ENCODE measurements at regions not wholly inside any gene's neighbourhood (a gene's known extent, or its start where the extent isn't known, plus 50 kb on each side); places are given as distances from the start of the nearest gene placed in this dataset.

DNA sequence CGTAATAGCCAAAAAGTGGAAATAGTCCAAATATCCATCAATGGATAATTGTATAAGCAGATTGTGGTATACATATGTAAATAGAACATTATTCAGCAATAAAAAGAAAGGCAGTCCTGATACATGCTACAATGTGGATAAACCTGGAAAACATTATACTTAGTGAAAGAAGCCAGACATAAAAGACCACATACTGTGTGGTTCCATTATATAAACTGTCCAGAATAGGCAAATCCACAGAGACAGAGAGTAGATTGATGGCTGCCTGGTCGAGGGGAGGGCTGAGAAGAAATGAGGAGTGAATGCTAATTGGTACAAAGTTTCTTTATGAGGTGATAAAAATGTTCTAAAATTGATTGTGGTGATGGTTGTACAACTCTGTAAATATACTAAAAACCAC lies 397.4 kb upstream of the RPS6KA3 start:
- intact Hi-C loops (cut with DNase I) = no loop called here
- no peak for DNase-seq (ENCODE audit: missing footprints)
- no peak for ATAC-seq

DNA sequence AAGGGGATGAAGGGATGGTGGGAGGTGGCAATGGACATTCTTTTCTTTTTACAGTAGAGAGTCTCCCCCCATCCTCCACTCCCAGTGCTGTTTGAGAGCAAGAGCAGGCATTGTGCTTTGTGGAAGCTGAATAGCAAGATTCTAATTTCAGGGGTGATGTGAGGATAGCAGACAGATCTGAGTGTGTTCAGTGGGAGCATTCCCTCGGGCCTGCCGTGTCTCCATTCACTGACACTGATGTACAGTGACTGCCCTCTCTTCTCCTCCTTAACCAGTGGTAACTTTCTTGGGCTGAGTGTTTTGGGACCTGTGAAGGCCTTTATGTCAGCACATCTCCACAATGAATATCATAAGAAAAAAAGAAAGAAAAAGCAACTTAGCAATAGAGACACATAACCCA lies 396.6 kb upstream of the RPS6KA3 start:
- no peak for ATAC-seq
- intact Hi-C loops (cut with DNase I) = no loop called here
- no peak for DNase-seq (ENCODE audit: missing footprints)

DNA sequence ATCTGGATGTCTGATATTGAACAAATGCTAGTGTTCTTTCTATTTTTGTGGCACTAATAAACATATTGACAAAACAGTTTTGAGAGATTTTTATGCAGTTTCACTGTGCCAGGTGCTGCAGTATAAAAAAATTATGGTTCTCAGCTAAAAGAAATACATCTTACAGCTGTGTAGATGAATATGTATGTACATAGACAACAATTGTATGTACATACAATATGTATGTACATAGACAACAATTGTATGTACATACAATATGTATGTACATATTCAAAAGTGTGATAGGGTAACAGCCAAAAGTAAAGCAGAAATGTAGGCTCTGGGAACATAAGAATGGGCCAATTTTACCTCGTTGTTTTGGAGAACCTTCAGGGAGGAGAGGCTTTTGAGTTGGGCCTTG lies 390.0 kb upstream of the RPS6KA3 start:
- intact Hi-C loops (cut with DNase I) = no loop called here
- ATAC-seq = no peak
- no peak for DNase-seq (ENCODE audit: missing footprints)

DNA sequence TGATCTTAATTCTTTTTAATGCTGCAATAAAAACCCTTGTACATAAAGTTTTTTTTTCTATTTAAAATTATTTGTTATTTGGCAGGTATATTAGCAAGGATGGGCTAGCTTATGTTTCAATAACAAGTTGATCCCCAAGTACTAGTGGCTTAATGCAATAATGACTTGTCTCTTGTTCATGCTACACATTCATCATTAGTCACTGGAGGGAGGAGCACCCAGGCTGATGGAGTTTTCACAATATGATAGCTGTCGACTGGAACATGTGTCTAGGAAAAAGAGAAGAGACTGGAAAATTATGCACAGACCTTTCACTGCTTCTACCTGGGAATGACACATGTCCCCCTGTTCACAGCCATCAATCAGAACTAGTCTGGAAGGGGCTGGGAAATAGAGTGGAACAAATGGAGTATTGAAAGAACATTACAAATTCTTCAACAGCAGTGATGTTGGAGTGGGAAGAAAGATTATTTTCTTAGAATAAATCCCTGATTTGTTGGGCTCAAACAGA lies 387.9 kb upstream of the RPS6KA3 start:
- intact Hi-C loops (cut with DNase I) = no loop called here
- ATAC-seq (no peak), DNase-seq (ENCODE audit: missing footprints) (no peak)

DNA sequence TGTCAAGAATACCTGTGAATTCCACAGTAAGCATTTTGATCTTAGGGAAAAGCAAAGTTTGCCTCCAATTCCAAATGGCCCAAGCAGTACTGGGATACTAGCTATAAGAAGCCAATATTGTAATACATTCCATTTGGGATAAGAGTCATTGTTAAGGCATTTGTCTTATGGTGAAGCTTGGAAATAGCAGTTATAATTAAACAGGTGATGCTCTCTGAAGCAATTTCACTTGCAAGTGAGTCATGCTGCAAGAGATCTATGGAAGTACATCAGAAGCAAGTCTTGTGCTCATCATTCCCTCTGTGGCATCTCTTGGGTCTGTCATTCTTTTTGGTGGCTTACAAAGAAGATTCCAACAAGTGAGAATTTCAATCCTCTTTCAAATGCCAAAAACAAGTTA lies 386.4 kb upstream of the RPS6KA3 start:
- DNase-seq (ENCODE audit: missing footprints) (no peak), ATAC-seq (no peak)
- intact Hi-C loops (cut with DNase I) = no loop called here

DNA sequence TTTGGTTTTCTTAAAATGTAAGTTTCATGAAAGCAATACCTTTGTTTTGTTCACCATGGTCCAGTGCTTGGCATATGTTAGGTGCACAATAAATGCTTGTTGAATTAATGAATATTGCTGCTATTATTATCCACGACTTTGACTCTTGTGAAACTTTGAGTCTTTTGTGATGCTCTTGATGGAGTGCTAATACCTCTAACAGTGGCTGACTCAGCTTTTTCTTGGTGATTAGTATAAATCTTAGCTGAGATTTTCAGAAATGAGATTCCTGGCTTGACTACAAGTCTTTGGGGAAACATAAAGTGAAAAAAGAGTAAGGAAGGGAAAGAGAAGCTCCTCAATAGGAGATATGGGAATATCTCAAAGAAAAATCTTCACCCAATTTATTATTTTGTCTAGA lies 375.2 kb upstream of the RPS6KA3 start:
- DNase-seq (ENCODE audit: missing footprints) = no peak
- no peak for ATAC-seq
- intact Hi-C loops (cut with DNase I) = no loop called here

DNA sequence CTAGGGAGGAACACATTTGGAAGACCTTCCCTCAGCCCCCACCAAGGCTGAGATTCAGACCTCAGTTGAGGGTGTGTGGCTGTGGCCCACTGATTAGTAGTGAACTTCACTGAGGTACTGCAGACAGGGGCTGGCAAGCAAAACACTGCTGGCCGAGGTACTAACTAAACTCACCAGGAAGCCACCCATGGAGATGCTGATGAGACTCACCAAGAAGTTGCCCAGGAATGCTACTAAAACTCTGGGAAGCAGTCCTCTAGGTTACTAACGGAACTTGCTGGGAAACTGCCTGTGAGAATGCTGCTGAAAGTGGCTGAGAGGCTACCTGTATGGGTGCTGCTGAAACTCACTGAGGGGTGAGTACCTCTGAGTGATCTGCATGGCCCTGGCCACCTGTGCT lies 372.4 kb upstream of the RPS6KA3 start:
- no peak for DNase-seq (ENCODE audit: missing footprints)
- intact Hi-C loops (cut with DNase I) = no loop called here
- no peak for ATAC-seq

DNA sequence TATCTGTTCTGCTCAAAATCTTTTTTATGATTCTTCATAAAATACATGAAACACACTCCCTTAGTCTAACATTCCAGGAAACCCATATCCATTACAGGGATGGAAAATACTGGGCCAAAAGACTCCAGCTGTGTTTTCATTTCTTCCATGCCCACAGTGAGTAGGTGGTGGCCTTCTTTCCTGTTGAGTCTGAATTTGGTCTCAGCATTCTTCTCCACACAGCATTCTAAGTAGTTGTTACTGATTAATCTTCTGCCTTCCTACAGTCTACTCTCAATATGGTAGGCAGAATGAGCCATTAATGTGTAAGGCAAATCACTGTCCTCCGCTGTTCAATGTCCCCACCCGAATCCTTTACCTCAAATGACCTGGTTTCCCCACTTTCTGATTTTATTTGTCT lies 370.6 kb upstream of the RPS6KA3 start:
- ATAC-seq (no peak), DNase-seq (ENCODE audit: missing footprints) (no peak)
- intact Hi-C loops (cut with DNase I) = no loop called here

DNA sequence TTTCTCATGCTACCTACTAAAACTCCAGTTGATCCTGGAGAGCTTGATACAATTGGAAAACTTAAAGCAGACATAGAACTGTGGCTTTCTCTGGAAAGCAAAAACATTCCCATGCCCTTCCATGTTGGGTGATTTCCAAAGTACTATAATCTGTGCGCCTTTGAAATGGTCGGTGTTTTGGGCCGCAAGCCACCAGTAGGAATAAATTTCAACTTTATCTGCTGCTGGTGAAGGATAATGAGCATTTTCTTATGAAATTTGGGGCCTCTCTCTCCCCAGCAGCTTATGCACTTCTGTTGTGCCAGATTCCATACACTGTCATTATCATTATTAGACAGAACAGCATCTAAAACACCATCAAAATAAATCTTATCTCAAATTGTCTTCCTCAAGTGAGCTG lies 366.7 kb upstream of the RPS6KA3 start:
- no peak for ATAC-seq

DNA sequence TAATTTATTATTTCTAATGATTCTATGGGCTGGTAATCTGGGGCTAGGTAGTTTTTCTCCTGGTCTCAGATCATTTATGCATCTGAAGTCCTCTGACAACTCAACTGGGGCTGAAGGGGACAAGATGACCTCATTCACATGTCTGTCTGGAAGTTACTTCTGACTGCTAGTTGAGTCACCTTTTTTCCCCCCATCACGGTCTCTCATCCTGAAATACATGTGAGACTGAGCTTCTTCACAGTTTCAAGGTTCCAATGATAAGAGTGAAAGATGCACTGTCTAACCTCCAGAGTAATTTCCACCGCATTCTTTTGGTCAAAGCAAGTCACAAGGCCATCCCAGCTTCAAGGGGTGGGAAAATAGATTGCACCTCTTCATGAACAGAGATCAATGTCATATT lies 356.7 kb upstream of the RPS6KA3 start:
- intact Hi-C loops (cut with DNase I) = no loop called here
- no peak for DNase-seq (ENCODE audit: missing footprints)
- no peak for ATAC-seq

More for the DNA sequence above, 366.7 kb upstream of the RPS6KA3 start:
- DNase-seq (ENCODE audit: missing footprints) = no peak
- intact Hi-C loops (cut with DNase I) = no loop called here

DNA sequence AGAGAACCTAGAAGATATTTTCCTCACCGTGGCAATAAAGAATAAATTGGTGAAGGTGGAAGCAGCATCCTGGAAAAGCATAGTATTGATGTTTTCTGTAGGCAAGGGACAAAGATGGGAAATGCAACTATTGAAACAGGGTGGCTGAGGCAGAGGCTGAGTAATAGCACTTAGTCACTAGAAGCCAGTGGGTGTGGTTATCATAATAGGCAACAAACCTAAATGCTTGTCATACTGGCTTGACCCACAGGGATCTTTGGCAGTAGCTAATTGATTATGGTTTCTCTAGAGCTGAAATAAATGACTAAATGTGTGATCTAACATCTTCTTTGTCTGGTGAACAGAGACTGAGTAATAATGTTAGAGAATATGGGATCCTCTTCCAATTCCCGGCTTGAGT lies 353.6 kb upstream of the RPS6KA3 start:
- no peak for DNase-seq (ENCODE audit: missing footprints)
- ATAC-seq = no peak
- intact Hi-C loops (cut with DNase I) = no loop called here

DNA sequence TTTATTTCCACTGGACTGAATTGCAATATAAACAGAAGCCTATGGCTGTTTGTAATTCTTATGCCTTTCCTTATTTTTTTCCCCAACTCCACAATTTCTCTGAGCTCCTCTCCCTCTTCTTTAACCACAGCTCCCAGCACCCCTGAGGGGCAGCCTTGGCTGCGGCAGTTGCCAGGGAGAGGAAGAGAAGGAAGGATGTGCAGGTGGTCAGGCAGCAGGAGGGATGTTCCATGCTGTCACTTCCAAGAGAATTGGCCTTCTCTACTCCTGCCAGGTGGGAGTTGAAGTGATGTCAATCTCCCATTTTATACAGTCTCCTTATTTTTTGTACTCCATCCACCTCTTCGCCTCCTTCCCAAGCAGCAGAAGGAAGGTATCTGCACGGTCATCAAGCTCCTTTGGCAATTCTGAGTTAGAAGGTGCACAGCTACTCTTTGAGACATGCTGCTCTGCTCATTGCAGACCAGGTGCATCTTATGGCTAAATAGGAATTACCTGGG lies 343.3 kb upstream of the RPS6KA3 start:
- intact Hi-C loops (cut with DNase I) = no loop called here
- ATAC-seq (no peak), DNase-seq (ENCODE audit: missing footprints) (no peak)

DNA sequence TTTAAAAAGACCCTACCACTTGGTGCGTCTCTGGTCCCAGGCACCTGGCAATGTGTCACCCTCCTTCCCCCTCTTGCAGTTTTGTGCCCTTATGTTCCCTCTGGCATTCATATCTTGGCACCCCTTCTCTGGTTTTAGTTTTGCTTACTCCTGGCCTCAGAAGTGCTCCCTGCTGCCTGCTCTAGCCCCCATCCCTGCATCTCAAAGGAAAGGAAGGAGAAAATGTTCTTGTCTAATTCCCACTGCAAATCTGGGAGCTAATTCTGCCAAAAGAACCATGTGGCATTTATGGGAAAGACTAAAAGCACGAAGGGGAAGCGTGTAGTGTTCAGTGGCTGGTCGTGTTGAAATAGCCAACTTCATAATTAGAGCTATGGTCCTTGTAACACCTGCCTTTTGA lies 340.1 kb upstream of the RPS6KA3 start:
- intact Hi-C loops (cut with DNase I) = no loop called here
- no peak for ATAC-seq
- no peak for DNase-seq (ENCODE audit: missing footprints)

DNA sequence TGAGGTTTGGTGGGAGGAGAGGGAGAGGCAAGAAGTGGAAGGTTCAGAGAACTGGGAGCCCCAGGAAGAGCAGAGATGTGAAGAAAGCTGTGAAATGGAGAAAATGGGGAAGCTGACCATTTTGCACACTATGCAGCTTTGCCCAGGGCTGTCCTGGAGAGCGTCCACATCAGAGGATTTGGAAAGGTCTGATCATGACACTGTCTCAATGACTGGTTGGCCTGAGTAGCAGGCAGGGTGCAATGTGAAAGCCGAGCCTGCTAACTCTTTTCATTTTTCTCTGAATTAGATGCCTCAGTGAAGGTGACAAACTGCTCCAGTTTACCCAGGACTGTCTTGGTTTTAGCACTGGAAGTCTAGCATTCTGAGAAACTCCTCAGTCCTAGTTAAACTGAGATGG lies 330.1 kb upstream of the RPS6KA3 start:
- intact Hi-C loops (cut with DNase I) = no loop called here
- no peak for DNase-seq (ENCODE audit: missing footprints)
- ATAC-seq = no peak

DNA sequence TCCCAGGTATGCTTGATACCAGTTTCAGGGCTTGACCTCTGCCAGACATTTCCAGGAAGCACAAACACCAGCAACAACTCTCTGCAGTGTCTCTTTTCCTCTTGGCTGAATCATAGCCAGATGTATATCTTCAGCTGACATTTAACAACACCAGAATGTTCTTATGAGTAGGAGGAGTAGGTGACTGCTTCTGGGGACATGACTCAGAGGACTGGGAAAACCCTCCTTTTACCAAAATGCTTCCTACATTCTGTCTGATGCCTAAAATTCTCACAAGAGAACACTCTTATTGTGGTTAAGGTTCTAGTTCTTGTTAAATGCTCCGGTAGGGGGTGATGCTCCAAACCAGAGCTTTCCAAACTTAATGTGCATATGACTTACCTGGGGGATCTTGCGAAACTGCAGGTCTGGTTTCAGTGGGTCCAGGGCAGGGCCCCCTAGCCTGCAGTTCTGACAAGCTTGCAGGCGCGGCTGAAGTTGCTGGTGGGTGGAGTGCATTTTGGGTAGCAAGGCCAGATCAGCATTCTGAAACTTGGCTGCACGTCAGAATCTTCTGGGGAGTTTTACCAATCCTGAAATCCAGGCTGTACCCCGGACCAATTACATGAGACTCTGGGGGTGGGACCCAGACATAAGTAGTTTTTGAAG lies 329.3 kb upstream of the RPS6KA3 start:
- ATAC-seq = no peak
- no peak for DNase-seq (ENCODE audit: missing footprints)
- intact Hi-C loops (cut with DNase I) = no loop called here

DNA sequence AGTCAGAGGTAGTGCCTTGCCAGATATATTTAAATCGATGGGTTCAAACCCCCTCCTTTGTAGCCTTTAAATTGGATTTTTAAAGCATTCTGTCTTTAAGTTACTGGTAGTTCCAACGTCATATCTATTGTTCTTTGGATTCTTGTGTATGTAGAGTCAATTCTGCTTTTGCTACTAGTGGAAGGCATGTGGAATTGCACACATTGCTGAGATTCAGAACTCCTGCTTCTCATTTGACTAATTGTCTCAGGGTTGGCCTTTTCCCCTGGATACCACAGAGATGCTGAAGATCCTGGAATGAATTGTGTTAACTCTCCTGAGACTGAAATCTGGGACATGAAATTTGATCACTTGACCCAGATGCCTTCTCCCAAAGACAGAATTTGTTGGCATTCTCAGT lies 328.3 kb upstream of the RPS6KA3 start:
- ATAC-seq = no peak
- intact Hi-C loops (cut with DNase I) = no loop called here

DNA sequence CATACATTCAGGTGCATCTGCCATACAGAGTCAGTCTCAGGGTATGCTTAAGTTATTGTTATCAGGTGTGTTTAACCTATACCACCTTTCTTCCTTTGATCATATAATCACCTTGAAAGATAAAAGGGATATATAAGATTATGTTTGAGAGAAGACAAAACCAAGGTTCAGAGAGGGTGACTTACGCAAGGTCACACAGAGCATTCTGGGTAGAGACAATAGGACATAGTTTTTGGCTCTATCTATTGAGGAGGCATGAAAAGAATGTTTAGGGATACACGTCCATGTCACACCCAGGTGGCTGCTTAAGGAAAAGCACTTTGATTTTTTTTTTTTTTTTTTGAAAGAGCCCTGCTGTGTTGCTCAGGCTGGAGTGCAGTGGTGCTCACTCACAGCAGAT lies 327.1 kb upstream of the RPS6KA3 start:
- DNase-seq (ENCODE audit: missing footprints) (no peak), ATAC-seq (no peak)
- intact Hi-C loops (cut with DNase I) = no loop called here

More for the DNA sequence above, 328.3 kb upstream of the RPS6KA3 start:
- no peak for DNase-seq (ENCODE audit: missing footprints)

DNA sequence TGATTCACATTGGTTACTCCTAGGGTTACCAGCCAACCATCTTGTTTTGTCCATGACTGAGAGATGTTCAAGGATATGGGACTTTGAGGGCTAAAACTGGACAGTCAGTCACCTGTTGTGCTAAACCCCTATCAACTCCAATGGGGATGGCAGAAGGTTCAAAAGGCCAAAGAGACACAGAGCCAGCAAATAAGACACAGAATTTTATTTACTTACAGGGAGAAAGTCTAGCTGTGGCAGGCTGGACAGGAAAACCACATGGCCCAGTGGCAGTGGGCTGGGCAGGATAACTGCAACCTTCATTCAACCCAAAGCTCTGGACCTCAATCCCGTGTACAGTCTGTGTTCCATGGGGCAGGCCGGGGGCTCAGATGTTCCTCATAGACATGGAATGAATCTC lies 326.7 kb upstream of the RPS6KA3 start:
- DNase-seq (ENCODE audit: missing footprints) (no peak), ATAC-seq (no peak)
- intact Hi-C loops (cut with DNase I) = no loop called here

DNA sequence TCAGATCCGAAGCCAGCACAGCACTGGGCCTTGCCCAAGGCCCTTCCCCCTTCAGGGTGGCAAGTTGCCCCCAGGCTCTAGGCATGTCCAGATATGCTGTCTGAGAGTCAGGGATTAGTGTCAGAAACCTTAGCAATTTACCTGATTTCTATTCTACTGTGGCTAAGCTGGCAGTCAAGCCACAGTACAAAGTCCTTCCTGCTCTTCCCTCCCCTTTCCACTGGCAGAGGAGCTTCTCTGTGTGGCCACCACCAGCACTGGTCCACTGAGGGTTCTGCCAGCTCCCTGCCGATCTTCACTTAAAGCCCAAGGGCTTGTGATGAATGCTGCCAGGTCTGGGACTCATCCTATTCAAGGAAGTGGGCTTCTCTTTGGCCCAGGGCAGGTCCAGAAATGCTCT lies 324.5 kb upstream of the RPS6KA3 start:
- DNase-seq (ENCODE audit: missing footprints) = no peak
- no peak for ATAC-seq
- intact Hi-C loops (cut with DNase I) = no loop called here

DNA sequence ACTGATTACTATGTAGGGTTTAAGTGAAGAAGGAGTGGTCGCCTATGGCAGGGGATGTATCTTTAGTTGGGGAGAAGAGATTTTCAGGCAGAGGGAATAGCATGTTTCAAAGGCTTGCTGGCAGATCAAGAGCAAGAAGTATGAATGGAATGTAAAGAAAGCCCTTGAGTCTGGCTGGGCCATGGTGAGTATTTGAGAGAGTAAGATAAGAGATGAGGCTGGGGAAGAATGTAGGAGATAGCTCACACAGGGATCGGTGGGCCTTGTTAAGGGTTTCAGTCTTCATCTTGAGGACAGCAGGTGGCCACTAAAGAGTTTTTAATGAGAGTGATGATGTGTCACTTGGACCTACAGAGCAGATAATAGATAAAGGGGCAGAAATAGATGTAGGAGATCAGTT lies 319.1 kb upstream of the RPS6KA3 start:
- no peak for ATAC-seq
- DNase-seq (ENCODE audit: missing footprints) = no peak
- intact Hi-C loops (cut with DNase I) = no loop called here

DNA sequence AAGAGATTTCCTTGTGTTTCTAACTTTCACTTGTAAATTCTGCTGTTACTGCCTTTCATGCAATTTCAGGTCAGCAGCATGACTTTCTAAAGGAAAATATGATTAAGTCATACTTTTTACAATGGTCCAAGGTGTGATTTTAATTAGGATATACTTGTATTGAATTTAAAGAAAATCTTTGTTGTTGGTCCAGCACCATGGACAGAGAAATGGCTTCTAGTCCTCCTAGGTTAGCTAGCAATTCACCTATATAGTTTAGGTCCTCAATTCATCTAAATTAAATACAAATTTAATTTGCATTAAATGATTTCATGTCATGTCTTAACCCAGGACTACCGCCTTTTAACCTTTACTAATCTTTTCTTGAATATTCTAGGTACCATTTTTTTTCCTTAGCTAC lies 304.9 kb upstream of the RPS6KA3 start:
- intact Hi-C loops (cut with DNase I) = no loop called here
- ATAC-seq (no peak), DNase-seq (ENCODE audit: missing footprints) (no peak)
